CMK (cell line): ENCODE measurements at regions not wholly inside any gene's neighbourhood (a gene's known extent, or its start where the extent isn't known, plus 50 kb on each side); places are given as distances from the start of the nearest gene placed in this dataset.

Experiments
- DNase-seq: peaks from one replicate; pipeline ENCODE4 v3.0.0-alpha.2; 2010; ENCODE audit warnings: low read depth

- no peak for DNase-seq
These were observed 385.5 kb downstream of the SIPA1L2 start for GRCh38 chr1:232244426-232244825.

- DNase-seq, result no peak
These were observed 389.9 kb downstream of the SIPA1L2 start for GRCh38 chr1:232239998-232240397.

- DNase-seq, result no peak
These were observed 390.4 kb downstream of the SIPA1L2 start for GRCh38 chr1:232239522-232239921.

GRCh38 chr1:232238009-232238408, 391.9 kb downstream of the SIPA1L2 start:
- DNase-seq, result no peak

GRCh38 chr1:232227306-232227705, 402.6 kb downstream of the SIPA1L2 start:
- no peak for DNase-seq

GRCh38 chr1:232226197-232226712, 403.7 kb downstream of the SIPA1L2 start:
- no peak for DNase-seq

- DNase-seq, result no peak
These were observed 404.4 kb downstream of the SIPA1L2 start for GRCh38 chr1:232225336-232226131.

- no peak for DNase-seq
These were observed 406.0 kb downstream of the SIPA1L2 start for GRCh38 chr1:232223887-232224286.

- DNase-seq, result no peak
These were observed 406.7 kb downstream of the SIPA1L2 start for GRCh38 chr1:232223183-232223708.

- DNase-seq, result no peak
These were observed 407.3 kb downstream of the SIPA1L2 start for GRCh38 chr1:232222614-232223013.

- DNase-seq, result no peak
These were observed 408.0 kb downstream of the SIPA1L2 start for GRCh38 chr1:232221802-232222499.

GRCh38 chr1:232218955-232219865, 410.7 kb downstream of the SIPA1L2 start:
- no peak for DNase-seq

- DNase-seq, result no peak
These were observed 416.0 kb downstream of the SIPA1L2 start for GRCh38 chr1:232213928-232214327.

- DNase-seq, result no peak
These were observed 417.7 kb downstream of the SIPA1L2 start for GRCh38 chr1:232212253-232212652.

GRCh38 chr1:232211149-232211548, 418.8 kb downstream of the SIPA1L2 start:
- DNase-seq, result no peak

GRCh38 chr1:232209357-232209756, 420.6 kb downstream of the SIPA1L2 start:
- no peak for DNase-seq

- DNase-seq, result no peak
These were observed 422.7 kb downstream of the SIPA1L2 start for GRCh38 chr1:232207073-232207866.

GRCh38 chr1:232204269-232204668, 425.7 kb downstream of the SIPA1L2 start:
- no peak for DNase-seq

- no peak for DNase-seq
These were observed 428.9 kb downstream of the SIPA1L2 start for GRCh38 chr1:232201024-232201423.

- no peak for DNase-seq
These were observed 433.9 kb downstream of the SIPA1L2 start for GRCh38 chr1:232196042-232196441.

- no peak for DNase-seq
These were observed 435.5 kb downstream of the SIPA1L2 start for GRCh38 chr1:232194424-232194823.
